Gastroesophageal sphincter (tissue), 4 donors: ENCODE measurements at regions not wholly inside any gene's neighbourhood (a gene's known extent, or its start where the extent isn't known, plus 50 kb on each side); places are given as distances from the start of the nearest gene placed in this dataset.

Source experiments
- ATAC-seq: fragments of 150-250 bp; one replicate; pipeline ENCODE4 v1.9.1; 2016; ENCODE audit warnings: mild to moderate bottlenecking, moderate library complexity
- H3K27ac ChIP-seq, 4 donors: fragments of 200-600 bp; sonication (generic) in 3 of 4; 1 replicate in 3 of 4; 2 replicates in 1 of 4; pipeline ENCODE4 v1.5.1; 2016 to 2019
- H3K27me3 ChIP-seq: fragments of 200-600 bp; sonication (generic); one replicate; pipeline ENCODE4 v1.5.1; 2019
- H3K36me3 ChIP-seq, 2 donors: fragments of 200-600 bp; sonication (generic); one replicate each; pipeline ENCODE4 v1.5.1; 2019; ENCODE audit warnings: control low read depth in 1 of 2
- H3K4me1 ChIP-seq, 3 donors: fragments of 200-600 bp; sonication (generic); 1 replicate in 2 of 3; 2 replicates in 1 of 3; pipeline ENCODE4 v1.5.1; 2016 to 2019; ENCODE audit warnings: control low read depth in 2 of 3
- H3K4me3 ChIP-seq, 2 donors: fragments of 200-600 bp; sonication (generic); one replicate each; pipeline ENCODE4 v1.5.1; 2019; ENCODE audit warnings: mild to moderate bottlenecking in 1 of 2, moderate library complexity in 1 of 2
- H3K9me3 ChIP-seq, 3 donors: fragments of 200-600 bp; sonication (generic); one replicate each; pipeline ENCODE4 v1.5.1; 2017 to 2019; ENCODE audit warnings: control low read depth in 2 of 3
- EP300 ChIP-seq: sonication (generic); formaldehyde crosslinking; IDR thresholded peaks from one replicate; pipeline ENCODE4 v1.6.1; 2017; ENCODE audit warnings: antibody characterized with exemption, mild to moderate bottlenecking
- POLR2A ChIP-seq, 2 donors: fragments of 450-650 bp; IDR thresholded peaks; one replicate each; pipeline ENCODE4 v1.6.1; 2017; ENCODE audit warnings: antibody characterized with exemption in 2 of 2, mild to moderate bottlenecking in 2 of 2, moderate library complexity in 1 of 2
- POLR2AphosphoS5 ChIP-seq: sonication (generic); formaldehyde crosslinking; IDR thresholded peaks from one replicate; pipeline ENCODE4 v1.6.1; 2017; ENCODE audit warnings: antibody characterized with exemption
- WGBS, 2 donors: methylation state at CpG; one replicate each; pipeline ENCODE4 v1.1.5; 2018; ENCODE audit warnings: low coverage in 1 of 2; 5-methylcytosine and 5-hydroxymethylcytosine counted together
- TF ChIP-seq, protein P1 (sequence below), 4 experiments: fragments of 200-600 bp in 2 of 4; fragments of 450-650 bp in 2 of 4; sonication (generic) in 1 of 4; IDR thresholded peaks; one replicate each; pipeline ENCODE4 v1.5.1; 2017 to 2019; ENCODE audit warnings: antibody characterized with exemption in 4 of 4, mild to moderate bottlenecking in 2 of 4, moderate library complexity in 2 of 4

DNA sequence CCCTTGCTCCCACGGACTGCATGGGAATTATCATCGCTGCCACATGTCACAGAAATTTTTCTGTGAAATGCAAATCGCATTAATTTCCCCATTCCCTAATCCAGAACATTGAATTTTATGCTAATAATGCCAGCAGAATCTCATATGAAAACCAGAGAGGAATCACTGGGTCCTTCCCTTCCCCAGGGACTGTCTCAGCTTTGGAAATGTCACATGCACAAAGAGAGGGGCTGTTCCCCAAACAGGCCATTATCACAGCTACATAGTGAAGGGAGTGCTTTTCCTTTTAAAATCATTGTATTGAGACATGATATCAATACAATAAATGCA, 954.5 kb downstream of the BRD1 start:
- no peaks in the 10 kb centered on the region for H3K36me3 ChIP-seq
- H3K27ac ChIP-seq, result no peak overlapping the region
- no peaks in the 10 kb centered on the region for H3K4me1 ChIP-seq
- TF ChIP-seq POLR2AphosphoS5 (no peak), EP300 (no peak), POLR2A (IDR thresholded peaks at IDR 0.05) (no peak)
- TF ChIP-seq, protein P1, sequence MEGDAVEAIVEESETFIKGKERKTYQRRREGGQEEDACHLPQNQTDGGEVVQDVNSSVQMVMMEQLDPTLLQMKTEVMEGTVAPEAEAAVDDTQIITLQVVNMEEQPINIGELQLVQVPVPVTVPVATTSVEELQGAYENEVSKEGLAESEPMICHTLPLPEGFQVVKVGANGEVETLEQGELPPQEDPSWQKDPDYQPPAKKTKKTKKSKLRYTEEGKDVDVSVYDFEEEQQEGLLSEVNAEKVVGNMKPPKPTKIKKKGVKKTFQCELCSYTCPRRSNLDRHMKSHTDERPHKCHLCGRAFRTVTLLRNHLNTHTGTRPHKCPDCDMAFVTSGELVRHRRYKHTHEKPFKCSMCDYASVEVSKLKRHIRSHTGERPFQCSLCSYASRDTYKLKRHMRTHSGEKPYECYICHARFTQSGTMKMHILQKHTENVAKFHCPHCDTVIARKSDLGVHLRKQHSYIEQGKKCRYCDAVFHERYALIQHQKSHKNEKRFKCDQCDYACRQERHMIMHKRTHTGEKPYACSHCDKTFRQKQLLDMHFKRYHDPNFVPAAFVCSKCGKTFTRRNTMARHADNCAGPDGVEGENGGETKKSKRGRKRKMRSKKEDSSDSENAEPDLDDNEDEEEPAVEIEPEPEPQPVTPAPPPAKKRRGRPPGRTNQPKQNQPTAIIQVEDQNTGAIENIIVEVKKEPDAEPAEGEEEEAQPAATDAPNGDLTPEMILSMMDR (IDR thresholded peaks at IDR 0.05), result no peak
- 89% methylated on average over 2 of the region's 3 CpGs; no CpG with 5 or more reads in 1 of the 2 donors for whole genome bisulfite sequencing, 2 donors
- H3K4me3 ChIP-seq, result no peak overlapping the region
- peaks cover 0 to 30% (median 0%) of the 10 kb centered on the region in 3 donors for H3K9me3 ChIP-seq
- no peak for ATAC-seq
- H3K27me3 ChIP-seq, result peaks cover 53% of the 10 kb centered on the region

DNA sequence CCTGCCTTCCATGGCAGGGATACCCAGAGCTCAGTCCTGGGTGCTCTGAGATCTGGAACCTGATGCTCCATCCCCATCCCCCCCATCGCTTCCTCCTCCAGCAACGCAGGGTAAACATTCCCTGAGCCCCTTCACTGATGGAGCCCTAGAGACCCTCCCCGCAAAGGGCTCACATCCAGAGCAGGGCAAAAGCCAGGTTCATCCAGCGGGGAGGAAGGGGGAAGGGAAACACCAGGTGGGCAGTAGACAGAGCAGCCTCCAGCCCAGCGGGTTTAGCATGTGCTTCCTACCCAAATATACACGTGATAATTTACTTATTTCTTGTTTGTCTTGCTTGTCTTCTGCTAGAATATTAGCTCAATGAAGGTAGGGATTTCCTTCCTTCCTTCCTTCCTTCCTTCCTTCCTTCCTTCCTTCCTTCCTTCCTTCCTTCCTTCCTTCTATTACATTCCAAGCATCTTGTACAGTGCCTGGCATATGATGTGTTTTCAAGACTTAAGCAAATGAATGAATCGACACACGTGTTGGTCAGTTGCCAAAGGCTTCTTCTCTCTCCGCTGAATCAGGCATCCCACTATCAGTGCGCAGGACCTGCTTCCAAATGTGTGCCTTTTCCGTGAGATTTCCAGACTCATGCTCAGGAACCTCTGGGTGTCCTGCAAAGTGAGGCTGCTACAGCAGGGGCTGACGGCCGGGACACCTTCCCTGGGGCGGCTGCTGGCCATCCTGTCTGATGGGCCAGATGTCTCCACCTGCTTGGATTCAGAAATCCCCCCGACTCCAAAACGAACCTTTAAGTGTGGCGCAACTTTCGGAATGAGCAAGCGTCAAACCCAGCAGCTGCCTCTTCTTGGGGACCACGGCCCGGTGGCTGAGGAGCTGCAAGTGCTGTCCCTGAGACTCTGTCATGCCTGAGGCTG, 955.1 kb downstream of the BRD1 start:
- H3K27ac ChIP-seq, result no peak overlapping the region
- H3K27me3 ChIP-seq, result peaks cover 58% of the 10 kb centered on the region
- no peak for ATAC-seq
- 43 to 59% methylated on average over 6 of the region's 21 CpGs for WGBS, 2 donors
- TF ChIP-seq POLR2A (IDR thresholded peaks at IDR 0.05) (no peak), EP300 (no peak), POLR2AphosphoS5 (no peak)
- TF ChIP-seq, protein P1 (IDR thresholded peaks at IDR 0.05), result no peak
- no peak overlapping the region for H3K4me3 ChIP-seq
- peaks cover 0 to 30% (median 0%) of the 10 kb centered on the region in 3 donors for H3K9me3 ChIP-seq
- H3K36me3 ChIP-seq, result no peaks in the 10 kb centered on the region
- H3K4me1 ChIP-seq, result no peaks in the 10 kb centered on the region

DNA sequence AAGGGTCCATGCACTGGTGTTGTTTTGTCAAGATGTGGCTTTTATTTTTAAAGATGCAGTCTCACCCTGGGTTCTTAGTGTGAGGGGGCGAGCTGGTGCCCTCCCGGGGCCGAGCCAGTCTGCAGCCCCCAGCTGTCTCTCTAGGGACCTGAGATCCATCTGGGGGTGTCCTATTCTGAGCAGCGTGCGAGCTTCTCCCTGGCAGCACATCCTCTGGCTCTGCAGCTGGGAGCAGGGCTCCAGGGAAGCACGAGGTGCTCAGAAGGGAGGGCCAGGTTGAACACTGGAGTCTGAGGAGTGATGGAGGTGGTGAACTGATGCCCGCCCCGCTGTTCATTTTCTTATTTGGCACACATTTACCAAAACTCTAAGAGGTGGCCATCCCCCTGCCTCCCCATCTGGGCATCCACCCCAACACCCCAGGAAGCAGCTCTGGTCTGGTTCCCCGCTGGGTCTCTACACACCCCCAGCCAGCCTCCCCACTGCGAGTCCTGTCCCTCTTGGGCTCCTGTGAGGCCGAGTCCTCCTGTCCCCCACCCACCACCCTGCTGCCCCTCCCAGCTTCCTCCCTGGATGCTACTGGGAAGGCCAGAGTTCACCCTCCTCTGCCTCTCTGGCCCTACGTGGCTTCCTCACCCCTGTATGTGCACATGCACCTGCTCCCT, 956.4 kb downstream of the BRD1 start:
- Histone ChIP-seq H3K9me3 (peaks cover 0 to 28% (median 0%) of the 10 kb centered on the region in 3 donors), H3K4me3 (no peak overlapping the region), H3K27ac (no peak overlapping the region), H3K4me1 (no peaks in the 10 kb centered on the region), H3K36me3 (no peaks in the 10 kb centered on the region), H3K27me3 (peaks cover 68% of the 10 kb centered on the region)
- 20% methylated on average over 1 of the region's 12 CpGs; no CpG with 5 or more reads in 1 of the 2 donors for WGBS, 2 donors
- TF ChIP-seq EP300 (no peak), POLR2AphosphoS5 (no peak), POLR2A (IDR thresholded peaks at IDR 0.05) (no peak)
- TF ChIP-seq, protein P1 (IDR thresholded peaks at IDR 0.05), result no peak
- ATAC-seq, result no peak

DNA sequence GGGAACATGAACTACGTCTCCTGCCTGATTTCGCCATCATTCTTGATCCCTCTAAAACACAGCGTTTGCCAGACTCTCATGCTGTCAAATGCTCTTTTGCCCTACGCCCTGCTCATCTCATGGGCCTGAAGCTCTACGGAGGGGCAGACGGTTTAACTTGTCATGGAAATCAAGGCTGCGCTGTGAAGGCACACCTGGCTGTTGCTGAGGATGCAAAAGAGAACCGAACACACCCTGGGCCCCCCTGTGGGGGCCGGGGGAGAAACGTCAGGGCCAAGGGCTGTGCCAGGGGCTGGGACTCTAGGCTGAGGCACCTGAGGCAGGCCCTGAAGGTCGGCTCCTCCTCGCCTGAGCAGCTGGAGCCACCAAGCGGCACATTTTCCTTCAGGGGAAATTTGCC, 957.2 kb downstream of the BRD1 start:
- Histone ChIP-seq H3K4me1 (no peaks in the 10 kb centered on the region), H3K9me3 (peaks cover 0 to 20% (median 0%) of the 10 kb centered on the region in 3 donors), H3K27ac (no peak overlapping the region), H3K27me3 (peaks cover 68% of the 10 kb centered on the region), H3K4me3 (no peak overlapping the region), H3K36me3 (no peaks in the 10 kb centered on the region)
- TF ChIP-seq EP300 (no peak), POLR2A (IDR thresholded peaks at IDR 0.05) (no peak), POLR2AphosphoS5 (no peak)
- TF ChIP-seq, protein P1 (IDR thresholded peaks at IDR 0.05), result no peak
- 86% methylated on average over 4 of the region's 13 CpGs; no CpG with 5 or more reads in 1 of the 2 donors for WGBS, 2 donors
- ATAC-seq, result no peak
